ENCODE measurements at regions not wholly inside any gene's neighbourhood (a gene's known extent, or its start where the extent isn't known, plus 50 kb on each side); places are given as distances from the start of the nearest gene placed in this dataset.
"Not testable (repeated sequence)": the region's sequence is repeated elsewhere in the genome, so short reads cannot be mapped to it uniquely, and the experiment has no call there.

GRCh38 chr21:6158171-6158570 is 4363.2 kb upstream of the TPTE start:
- not testable (repeated sequence) for H3K79me2 ChIP-seq (ENCODE audit: insufficient read depth, low read length); H3K4me2 ChIP-seq (ENCODE audit: insufficient read depth, low read length); ATAC-seq (ENCODE audit: insufficient read depth, low read depth); H3K4me3 ChIP-seq (ENCODE audit: low read depth in 1 of 2, low read length in 2 of 2); H2AFZ ChIP-seq (ENCODE audit: low read depth, low read length); H3K4me1 ChIP-seq (ENCODE audit: insufficient read depth, low read length); H4K20me1 ChIP-seq (ENCODE audit: insufficient read depth, low read length); H3K27me3 ChIP-seq (ENCODE audit: insufficient read depth, low read length, poor library complexity); H3K36me3 ChIP-seq (ENCODE audit: insufficient read depth, low read length); DNase-seq; H3K9ac ChIP-seq (ENCODE audit: low read depth, low read length); H3K27ac ChIP-seq (ENCODE audit: low read length); H3K9me3 ChIP-seq (ENCODE audit: insufficient read depth, low read length, severe bottlenecking)

Data from DND-41 (cell line).